ENCODE measurements at regions not wholly inside any gene's neighbourhood (a gene's known extent, or its start where the extent isn't known, plus 50 kb on each side); places are given as distances from the start of the nearest gene placed in this dataset.

- DNase-seq (ENCODE audit: low read depth), result no peak
Observed at GRCh38 chr1:22286491-22286890, 143.6 kb upstream of the WNT4 start.

DNA sequence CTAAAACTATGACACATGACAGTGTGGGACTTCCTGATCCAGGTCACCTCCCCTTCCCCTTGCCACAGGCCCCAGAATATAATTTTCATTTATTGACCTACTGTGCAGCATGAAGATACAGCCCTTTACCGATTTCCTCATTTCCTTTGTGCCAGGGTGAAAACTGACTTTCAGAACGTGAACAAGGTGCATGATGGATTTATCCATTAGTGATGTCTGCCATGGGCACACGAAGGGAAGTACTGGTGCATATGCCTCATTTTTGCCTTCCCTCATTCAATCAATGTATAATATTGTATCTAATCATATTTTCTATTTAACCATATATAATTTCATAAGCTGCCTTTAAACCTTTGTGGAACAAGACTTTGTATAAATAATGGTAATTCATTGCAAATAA is 144.4 kb upstream of the WNT4 start:
- no peak for DNase-seq (ENCODE audit: low read depth)

- no peak for DNase-seq (ENCODE audit: low read depth)
Observed at GRCh38 chr1:22287946-22288520, 145.1 kb upstream of the WNT4 start.

DNA sequence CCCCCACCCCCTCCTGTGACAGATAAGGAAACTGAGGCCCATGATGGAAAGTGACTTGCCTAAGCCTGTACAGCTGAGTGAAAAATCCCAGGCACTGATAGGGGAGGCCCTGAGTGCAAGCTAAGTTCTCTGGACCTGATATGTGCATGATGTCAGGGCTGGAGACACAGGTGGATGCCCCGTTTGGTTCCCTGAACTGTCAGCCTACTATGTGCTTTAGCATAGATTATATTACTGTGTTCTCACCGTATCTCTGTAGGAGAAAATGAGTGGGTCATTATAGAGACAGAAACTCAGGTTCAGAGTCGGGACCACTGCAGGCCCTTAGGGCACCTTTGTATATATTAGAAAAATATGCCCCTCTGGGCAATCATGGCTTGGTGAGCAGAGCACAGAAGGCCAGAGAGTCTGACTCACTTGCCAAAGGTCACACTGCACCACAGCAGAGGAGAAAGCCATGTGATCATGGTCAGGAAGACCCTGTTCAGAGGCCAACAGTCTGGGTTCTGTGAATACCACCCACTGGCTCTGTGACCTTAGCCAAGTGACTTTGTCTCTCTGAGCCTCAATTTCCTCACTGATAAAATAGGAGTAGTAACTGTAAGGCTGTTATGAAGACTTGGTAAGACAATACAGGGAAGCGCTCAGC is 145.8 kb upstream of the WNT4 start:
- no peak for DNase-seq (ENCODE audit: low read depth)

DNA sequence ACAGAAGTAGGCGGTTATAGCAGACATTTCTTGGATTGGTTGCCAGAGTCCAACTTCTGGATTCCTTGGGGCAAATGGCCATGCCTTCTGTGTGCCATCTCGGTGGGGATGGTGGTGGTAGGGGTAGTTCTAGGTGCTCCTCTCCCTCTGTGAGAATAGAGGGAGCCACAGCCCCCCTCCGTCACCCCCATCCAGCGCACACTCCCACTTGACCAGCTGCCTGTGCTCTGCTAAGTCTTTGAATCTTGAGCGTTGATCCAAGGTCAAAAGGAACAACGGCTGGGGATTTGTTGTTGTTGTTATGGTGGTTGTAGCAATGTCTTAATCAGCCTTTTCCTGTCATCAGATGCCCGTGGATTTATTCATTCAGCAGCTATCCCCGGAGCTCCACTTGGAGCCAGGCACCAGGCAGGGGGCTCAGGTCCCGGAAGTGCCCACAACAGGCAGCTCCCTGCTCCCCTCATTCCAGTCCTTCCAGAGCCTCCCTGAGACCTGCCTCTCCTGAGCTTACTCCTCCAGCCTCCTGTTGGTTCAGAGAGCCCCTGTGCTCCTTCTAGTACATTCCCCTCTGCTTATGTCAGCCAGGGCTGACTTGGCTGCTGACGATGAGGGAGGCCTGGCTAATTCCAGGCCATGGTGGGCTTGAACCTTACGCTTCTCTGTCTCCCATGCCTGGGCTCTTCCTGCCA is 146.6 kb upstream of the WNT4 start:
- no peak for DNase-seq (ENCODE audit: low read depth)

- DNase-seq (ENCODE audit: low read depth), result no peak
Observed at GRCh38 chr1:22290157-22290556, 147.3 kb upstream of the WNT4 start.

DNA sequence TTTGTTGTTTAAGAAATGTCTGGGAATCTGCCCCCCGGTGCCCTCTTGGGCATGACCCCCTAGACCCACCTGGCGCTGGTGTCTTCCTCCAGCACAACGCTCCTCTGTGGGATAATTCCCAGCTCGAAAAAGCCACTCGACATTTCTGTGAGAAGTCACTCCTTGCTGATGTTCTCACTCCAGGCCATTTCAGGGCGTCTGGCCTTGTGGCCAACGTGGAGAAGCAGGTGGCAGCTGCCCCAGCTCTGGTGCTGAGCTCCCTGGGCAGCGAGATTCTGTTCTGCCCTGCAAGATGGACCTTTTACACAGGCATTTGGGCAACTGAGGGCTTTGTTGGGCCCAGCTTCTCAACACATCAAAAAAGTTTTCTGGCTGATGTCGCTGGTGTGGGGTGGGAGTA is 147.7 kb upstream of the WNT4 start:
- no peak for DNase-seq (ENCODE audit: low read depth)

GRCh38 chr1:22291057-22291456 is 148.2 kb upstream of the WNT4 start:
- DNase-seq (ENCODE audit: low read depth), result no peak

DNA sequence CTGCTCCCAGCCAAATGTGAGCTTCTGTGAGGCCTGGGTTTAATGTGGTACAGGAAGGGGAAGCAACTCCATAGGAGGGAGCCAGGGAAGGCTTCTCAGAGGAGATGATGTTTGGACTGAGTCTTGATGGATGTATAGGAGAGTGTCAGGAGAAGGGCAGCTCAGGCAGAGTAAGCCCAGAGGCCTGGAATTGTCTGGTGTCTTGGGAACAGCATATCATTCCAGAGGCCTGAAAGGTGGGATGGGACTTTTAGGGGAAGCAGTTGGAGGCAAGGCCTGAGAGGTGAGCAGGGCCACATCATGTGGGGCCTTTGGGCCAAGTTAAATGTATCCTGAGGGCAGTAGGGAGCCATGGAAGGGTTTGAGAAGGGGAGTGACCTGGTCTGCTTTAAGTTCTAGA is 148.6 kb upstream of the WNT4 start:
- DNase-seq (ENCODE audit: low read depth), result no peak

DNA sequence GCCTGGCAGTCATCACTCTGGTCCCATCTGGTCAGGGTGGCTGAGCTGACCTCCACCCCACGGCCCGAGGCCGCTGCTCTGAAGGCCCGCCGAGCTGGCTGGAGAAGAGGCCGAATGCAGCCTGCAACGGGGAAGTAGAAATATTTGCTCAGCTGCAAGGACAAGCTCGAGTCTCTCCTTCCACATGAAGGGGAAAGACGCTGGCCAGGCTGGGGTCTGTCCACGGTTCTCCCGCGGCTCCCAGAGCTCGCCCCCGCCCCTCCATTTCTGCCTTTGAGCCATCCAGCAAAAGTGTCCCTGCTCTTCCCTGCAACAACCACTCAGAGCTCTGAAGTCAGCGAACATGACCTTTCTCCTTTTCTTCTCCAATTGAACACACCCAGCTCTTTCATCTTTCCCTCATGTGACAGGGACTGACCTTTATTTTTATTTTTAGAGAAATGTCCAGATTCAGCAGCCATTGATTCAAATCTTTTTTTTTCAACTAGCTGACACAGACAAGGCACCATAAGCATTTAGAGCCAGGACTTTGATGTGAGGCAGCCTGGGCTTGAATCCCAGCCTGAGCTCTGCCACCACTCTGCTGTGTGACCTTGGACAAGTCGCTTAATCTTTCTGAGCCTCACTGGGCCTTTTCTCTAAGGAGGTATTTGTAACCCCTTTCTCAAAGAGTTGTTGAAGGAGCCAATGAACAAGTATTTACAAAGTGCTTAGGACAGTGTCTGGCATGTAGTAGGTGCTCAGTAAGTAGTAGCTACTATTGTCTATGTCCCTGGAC is 149.3 kb upstream of the WNT4 start:
- DNase-seq (ENCODE audit: low read depth), result no peak

- DNase-seq (ENCODE audit: low read depth), result no peak
Observed at GRCh38 chr1:22295396-22295795, 152.5 kb upstream of the WNT4 start.

DNA sequence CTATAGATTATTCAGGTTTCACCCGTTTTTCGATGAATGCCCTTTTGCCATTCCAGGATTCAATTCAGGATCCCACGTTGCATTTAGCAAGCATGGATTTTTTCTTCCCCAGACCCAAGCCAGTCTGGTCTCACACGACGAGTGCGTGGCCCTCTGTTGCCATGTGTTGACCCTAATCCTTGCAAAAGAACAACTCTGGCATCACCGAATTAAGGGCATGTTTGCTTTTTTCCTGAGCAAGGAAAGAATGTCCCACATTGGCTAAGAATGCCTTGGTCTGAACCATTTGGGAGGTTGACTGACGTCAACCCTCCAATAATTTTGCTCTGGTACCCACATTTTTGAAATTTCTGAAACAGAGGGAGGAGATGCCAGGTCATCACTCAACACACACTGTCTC is 153.0 kb upstream of the WNT4 start:
- DNase-seq (ENCODE audit: low read depth), result no peak

DNA sequence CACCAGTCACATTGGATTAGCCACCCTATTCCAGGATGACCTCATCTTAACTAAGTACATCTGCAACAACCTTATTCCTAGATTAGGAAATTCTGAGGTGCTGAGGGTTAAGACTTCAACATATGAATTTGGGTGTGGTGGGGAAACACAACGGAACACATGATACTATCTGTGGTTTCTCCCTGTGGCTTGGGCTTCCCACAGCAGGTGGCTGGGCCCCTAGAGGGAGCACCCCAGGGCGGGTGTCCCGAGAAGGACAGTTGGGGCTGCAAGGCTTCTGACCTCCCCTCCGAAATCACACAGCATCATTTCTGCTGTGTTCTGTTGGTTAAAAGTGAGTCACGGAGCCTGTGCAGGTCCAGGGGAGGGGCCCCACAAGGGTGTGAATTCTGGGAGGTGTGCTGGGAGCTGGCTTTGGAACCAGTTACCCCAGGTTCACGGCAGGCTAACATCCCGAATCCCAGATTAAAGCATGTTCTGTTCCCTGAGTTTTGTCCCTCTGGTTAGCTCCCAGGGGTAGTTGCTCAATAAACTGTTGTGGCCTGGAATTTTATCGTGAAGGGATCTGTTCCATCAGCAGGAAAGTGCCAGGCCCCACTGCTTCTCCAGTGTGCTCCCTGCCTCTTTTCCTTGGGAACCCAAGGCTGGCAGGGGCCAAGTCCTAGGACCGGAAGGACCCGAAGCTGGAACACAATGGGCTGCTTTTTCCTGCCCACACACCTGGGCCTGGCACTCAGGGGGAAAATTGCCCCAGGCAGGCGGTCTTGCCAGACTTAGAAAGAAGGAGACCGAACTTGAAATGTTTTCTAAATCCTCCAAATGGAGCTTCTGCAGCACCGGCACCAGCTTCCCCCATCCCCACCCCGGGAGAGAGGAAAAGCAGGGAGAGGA is 154.0 kb upstream of the WNT4 start:
- DNase-seq (ENCODE audit: low read depth), result no peak

DNA sequence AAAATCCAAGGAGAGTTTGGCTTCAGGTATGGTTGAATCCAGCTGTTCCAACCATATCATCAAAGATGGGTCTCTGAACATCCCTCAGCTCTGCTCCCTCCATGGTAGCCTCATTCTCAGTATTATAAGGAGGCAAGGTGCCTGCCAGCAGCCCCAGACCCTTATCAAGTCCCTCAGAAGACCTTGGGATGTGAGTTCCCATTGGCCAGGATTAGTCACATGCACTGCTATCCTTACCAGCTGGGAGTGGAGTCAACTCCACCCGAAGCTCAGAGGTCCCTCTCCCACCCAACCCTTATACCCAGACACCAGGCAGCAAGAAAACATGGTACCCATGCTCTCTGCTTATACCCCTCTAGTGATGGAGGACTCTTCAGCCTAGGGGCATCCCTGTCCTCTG is 153.7 kb upstream of the ZBTB40 start:
- DNase-seq (ENCODE audit: low read depth), result no peak

DNA sequence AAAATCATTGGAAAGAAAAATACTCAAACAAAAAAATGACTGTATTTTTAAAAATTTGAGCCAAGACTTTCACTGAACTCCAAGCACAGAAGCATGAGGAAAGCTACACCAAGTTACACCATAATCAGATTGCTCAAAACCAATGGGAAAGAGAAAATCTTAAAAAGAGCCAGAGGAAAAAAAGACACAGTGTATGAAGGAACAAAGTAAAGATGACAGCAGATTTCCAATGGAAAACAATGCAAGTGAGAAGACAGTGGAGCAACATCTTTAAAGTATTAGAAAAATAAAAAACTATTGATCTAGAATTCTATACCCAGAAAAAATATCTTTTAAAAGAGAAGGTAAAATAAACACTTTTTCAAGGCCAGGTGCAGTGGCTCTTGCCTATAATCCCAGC is 147.8 kb upstream of the ZBTB40 start:
- no peak for DNase-seq (ENCODE audit: low read depth)

- DNase-seq (ENCODE audit: low read depth), result no peak
Observed at GRCh38 chr1:22309572-22309971, 142.1 kb upstream of the ZBTB40 start.

- DNase-seq (ENCODE audit: low read depth), result no peak
Observed at GRCh38 chr1:22311461-22311860, 140.2 kb upstream of the ZBTB40 start.

GRCh38 chr1:22313321-22313720 is 138.3 kb upstream of the ZBTB40 start:
- DNase-seq (ENCODE audit: low read depth), result no peak

DNA sequence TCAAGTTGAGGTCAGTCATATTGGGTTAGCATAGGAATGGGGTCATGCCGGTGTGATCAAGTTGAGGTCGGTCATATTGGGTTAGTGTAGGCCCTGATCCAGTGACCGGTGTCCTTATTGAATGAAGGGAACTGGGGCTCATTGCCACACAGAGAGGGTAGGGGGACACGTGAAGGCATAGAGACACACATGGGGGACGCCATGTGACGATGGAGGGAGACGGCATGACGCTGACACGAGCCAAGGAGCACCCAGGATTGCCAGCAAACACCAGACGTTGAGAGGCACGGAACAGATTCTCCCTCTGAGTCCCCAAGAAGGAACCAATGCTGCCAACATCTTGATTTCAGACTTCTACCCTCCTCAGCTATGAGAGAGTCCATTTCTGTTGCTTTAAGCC is 136.9 kb upstream of the ZBTB40 start:
- DNase-seq (ENCODE audit: low read depth), result no peak

- DNase-seq (ENCODE audit: low read depth), result no peak
Observed at GRCh38 chr1:22315315-22316078, 136.2 kb upstream of the ZBTB40 start.

GRCh38 chr1:22317231-22317919 is 134.3 kb upstream of the ZBTB40 start:
- DNase-seq (ENCODE audit: low read depth), result peak; percentile 30
